Caco-2 (cell line): ENCODE measurements at regions not wholly inside any gene's neighbourhood (a gene's known extent, or its start where the extent isn't known, plus 50 kb on each side); places are given as distances from the start of the nearest gene placed in this dataset.

ENCODE experiments used
- BruUV-seq: library from RNA; stranded (reverse); fragments of 400-500 nt; replicated peaks from 2 replicates; lab custom pipeline; 2021; lab: Mats Ljungman, UMichigan
- CTCF ChIA-PET: fragments of 300-600 bp; sonication (Branson Sonifier 250); formaldehyde crosslinking; loops from one replicate; lab custom pipeline; 2022; ENCODE audit warnings: antibody characterized with exemption; lab: Charles Lee
- POLR2A ChIA-PET: fragments of 300-600 bp; sonication (Branson Sonifier 250); formaldehyde crosslinking; loops from one replicate; lab custom pipeline; 2022; ENCODE audit warnings: antibody characterized with exemption; lab: Charles Lee
- DNase-seq, 2 experiments: peaks; one replicate each; pipeline versions ENCODE4 v3.0.0 to v3.0.0-alpha.2; 2020 to 2022
- H3K27me3 ChIP-seq: replicated peaks from 2 replicates; pipeline ENCODE4 v1.6.0; 2011; ENCODE audit warnings: low read length; ENCODE audit not compliant: control insufficient read depth, insufficient read depth
- H3K36me3 ChIP-seq: 2 replicates; pipeline ENCODE4 v1.5.1; 2011; ENCODE audit warnings: low read length; ENCODE audit not compliant: control insufficient read depth, insufficient read depth
- H3K4me1 ChIP-seq: fragments of 250-450 bp; sonication (Bioruptor Pico); 2 replicates; pipeline ENCODE4 v1.5.1; 2020; ENCODE audit warnings: mild to moderate bottlenecking
- H3K4me3 ChIP-seq: 2 replicates; pipeline ENCODE4 v1.5.1; 2011; ENCODE audit warnings: low read depth, mild to moderate bottlenecking, control low read depth, low read length
- H3K9me3 ChIP-seq: fragments of 250-450 bp; sonication (Bioruptor Pico); 2 replicates; pipeline ENCODE4 v1.5.1; 2020; ENCODE audit warnings: mild to moderate bottlenecking, moderate library complexity
- H3K27ac Mint-ChIP-seq: one replicate; pipeline ENCODE4 v1.8.0; 2022; ENCODE audit warnings: mixed read lengths; ENCODE audit not compliant: unreplicated experiment
- H3K27me3 Mint-ChIP-seq: one replicate; pipeline ENCODE4 v1.8.0; 2022; ENCODE audit warnings: mixed read lengths; ENCODE audit not compliant: insufficient read depth, unreplicated experiment
- H3K36me3 Mint-ChIP-seq: one replicate; pipeline ENCODE4 v1.8.0; 2022; ENCODE audit warnings: mild to moderate bottlenecking, mixed read lengths; ENCODE audit not compliant: insufficient read depth, unreplicated experiment
- H3K4me1 Mint-ChIP-seq: one replicate; pipeline ENCODE4 v1.8.0; 2022; ENCODE audit warnings: low read depth, mixed read lengths; ENCODE audit not compliant: unreplicated experiment
- H3K4me3 Mint-ChIP-seq: one replicate; pipeline ENCODE4 v1.8.0; 2022; ENCODE audit warnings: mild to moderate bottlenecking, moderate library complexity, mixed read lengths; ENCODE audit not compliant: unreplicated experiment
- H3K9me3 Mint-ChIP-seq: one replicate; pipeline ENCODE4 v1.8.0; 2022; ENCODE audit warnings: mixed read lengths; ENCODE audit not compliant: unreplicated experiment
- CTCF ChIP-seq, 2 experiments: fragments of 200-600 bp in 1 of 2; IDR thresholded peaks; 1 replicate in 1 of 2; 2 replicates in 1 of 2; pipeline versions ENCODE4 v1.5.1 to v1.8.0; 2011 to 2022; ENCODE audit warnings: antibody characterized with exemption in 1 of 2, control low read depth in 1 of 2, inconsistent platforms in 1 of 2, low read depth in 1 of 2, low read length in 1 of 2, mild to moderate bottlenecking in 1 of 2, moderate library complexity in 1 of 2; ENCODE audit not compliant: insufficient read depth in 1 of 2, severe bottlenecking in 1 of 2, unreplicated experiment in 1 of 2
- intact Hi-C: fragments of 100-400 bp; cut with micrococcal nuclease; formaldehyde crosslinking; loops from one replicate; pipeline ENCODE4 v1.10.0; 2022; ENCODE audit not compliant: unreplicated experiment

GRCh38 chr12:90548595-90548994 lies 406.4 kb downstream of the CCER1 start:
- no peaks in the 10 kb centered on the region for H3K36me3 Mint-ChIP-seq
- intact Hi-C loops = no loop called here

DNA sequence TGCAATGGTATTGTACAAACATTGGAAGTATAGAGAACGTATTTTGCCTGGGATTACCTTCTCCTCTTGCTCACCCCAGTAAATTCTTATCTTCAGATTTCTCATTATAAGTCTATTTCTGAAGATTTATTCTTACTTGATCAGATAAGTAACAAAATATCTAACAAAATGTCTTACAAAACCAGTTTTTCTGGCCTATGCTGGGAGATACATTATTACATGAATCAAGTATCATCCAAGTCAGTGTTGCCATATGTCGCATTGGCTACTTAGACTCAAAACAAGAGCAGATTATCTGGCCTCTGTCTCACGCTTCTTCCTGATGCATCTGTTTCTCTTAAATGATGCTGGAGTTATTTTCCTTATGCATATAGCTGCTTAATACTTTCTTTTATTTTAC lies 408.5 kb downstream of the CCER1 start:
- no peak for TF ChIP-seq CTCF (IDR thresholded peaks at IDR 0.05; ENCODE audit: insufficient read depth in 1 of 2, low read depth in 1 of 2, low read length in 1 of 2, severe bottlenecking in 1 of 2, unreplicated experiment in 1 of 2)
- H3K9me3 ChIP-seq = no peaks in the 10 kb centered on the region
- ChIA-PET CTCF (no interaction called here), POLR2A (no interaction called here)
- no peak overlapping the region for H3K4me3 ChIP-seq
- Mint-ChIP-seq H3K9me3 (no peaks in the 10 kb centered on the region), H3K27ac (no peak overlapping the region), H3K36me3 (no peaks in the 10 kb centered on the region), H3K4me1 (no peaks in the 10 kb centered on the region), H3K27me3 (no peaks in the 10 kb centered on the region), H3K4me3 (no peak overlapping the region)
- H3K4me1 ChIP-seq = no peaks in the 10 kb centered on the region
- BruUV-seq = no TSS peak
- H3K27me3 ChIP-seq = no peaks in the 10 kb centered on the region
- DNase-seq = no peak
- intact Hi-C loops = no loop called here
- no peaks in the 10 kb centered on the region for H3K36me3 ChIP-seq

More at GRCh38 chr12:90548595-90548994, 406.4 kb downstream of the CCER1 start:
- no peaks in the 10 kb centered on the region for H3K4me1 ChIP-seq
- Mint-ChIP-seq H3K9me3 (no peaks in the 10 kb centered on the region), H3K27me3 (no peaks in the 10 kb centered on the region), H3K4me1 (no peaks in the 10 kb centered on the region), H3K4me3 (no peak overlapping the region), H3K27ac (no peak overlapping the region)
- H3K9me3 ChIP-seq = no peaks in the 10 kb centered on the region
- ChIA-PET POLR2A (no interaction called here), CTCF (no interaction called here)
- no TSS peak for BruUV-seq
- no peak for TF ChIP-seq CTCF (IDR thresholded peaks at IDR 0.05; ENCODE audit: insufficient read depth in 1 of 2, low read depth in 1 of 2, low read length in 1 of 2, severe bottlenecking in 1 of 2, unreplicated experiment in 1 of 2)
- no peaks in the 10 kb centered on the region for H3K27me3 ChIP-seq
- no peak for DNase-seq
- H3K36me3 ChIP-seq = no peaks in the 10 kb centered on the region
- no peak overlapping the region for H3K4me3 ChIP-seq

DNA sequence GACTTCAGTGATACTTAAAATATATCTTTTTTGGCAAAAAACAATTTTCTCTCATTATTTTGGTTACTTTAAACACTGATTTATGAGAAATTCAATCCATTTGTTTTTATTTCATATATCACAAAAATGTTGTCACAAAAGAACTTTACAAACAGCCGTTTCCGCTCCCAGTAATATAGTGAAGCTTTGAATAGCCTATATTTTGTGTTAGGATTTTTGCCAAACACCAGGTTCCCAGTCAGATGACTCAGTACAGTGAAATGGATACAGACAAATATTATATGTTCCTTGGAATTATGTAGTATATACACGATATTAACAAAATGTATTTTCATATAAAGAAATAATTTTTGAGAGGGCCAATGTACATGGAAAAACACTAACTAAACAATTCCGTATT lies 411.1 kb downstream of the CCER1 start:
- Mint-ChIP-seq H3K27ac (no peak overlapping the region), H3K27me3 (no peaks in the 10 kb centered on the region), H3K4me3 (no peak overlapping the region), H3K9me3 (no peaks in the 10 kb centered on the region), H3K36me3 (no peaks in the 10 kb centered on the region), H3K4me1 (no peaks in the 10 kb centered on the region)
- Histone ChIP-seq H3K9me3 (no peaks in the 10 kb centered on the region), H3K27me3 (no peaks in the 10 kb centered on the region), H3K36me3 (no peaks in the 10 kb centered on the region), H3K4me3 (no peak overlapping the region), H3K4me1 (no peaks in the 10 kb centered on the region)
- CTCF ChIA-PET = no interaction called here
- BruUV-seq = no TSS peak
- intact Hi-C loops = no loop called here
- no peak for DNase-seq
- POLR2A ChIA-PET = no interaction called here
- TF ChIP-seq CTCF (IDR thresholded peaks at IDR 0.05; ENCODE audit: insufficient read depth in 1 of 2, low read depth in 1 of 2, low read length in 1 of 2, severe bottlenecking in 1 of 2, unreplicated experiment in 1 of 2) = no peak
